ENCODE measurements at regions not wholly inside any gene's neighbourhood (a gene's known extent, or its start where the extent isn't known, plus 50 kb on each side); places are given as distances from the start of the nearest gene placed in this dataset.

GRCh38 chr12:4026020-4026358, 152.8 kb upstream of the PARP11 start:
- DNase-seq (ENCODE audit: low read depth in 2 of 2): no peak

DNA sequence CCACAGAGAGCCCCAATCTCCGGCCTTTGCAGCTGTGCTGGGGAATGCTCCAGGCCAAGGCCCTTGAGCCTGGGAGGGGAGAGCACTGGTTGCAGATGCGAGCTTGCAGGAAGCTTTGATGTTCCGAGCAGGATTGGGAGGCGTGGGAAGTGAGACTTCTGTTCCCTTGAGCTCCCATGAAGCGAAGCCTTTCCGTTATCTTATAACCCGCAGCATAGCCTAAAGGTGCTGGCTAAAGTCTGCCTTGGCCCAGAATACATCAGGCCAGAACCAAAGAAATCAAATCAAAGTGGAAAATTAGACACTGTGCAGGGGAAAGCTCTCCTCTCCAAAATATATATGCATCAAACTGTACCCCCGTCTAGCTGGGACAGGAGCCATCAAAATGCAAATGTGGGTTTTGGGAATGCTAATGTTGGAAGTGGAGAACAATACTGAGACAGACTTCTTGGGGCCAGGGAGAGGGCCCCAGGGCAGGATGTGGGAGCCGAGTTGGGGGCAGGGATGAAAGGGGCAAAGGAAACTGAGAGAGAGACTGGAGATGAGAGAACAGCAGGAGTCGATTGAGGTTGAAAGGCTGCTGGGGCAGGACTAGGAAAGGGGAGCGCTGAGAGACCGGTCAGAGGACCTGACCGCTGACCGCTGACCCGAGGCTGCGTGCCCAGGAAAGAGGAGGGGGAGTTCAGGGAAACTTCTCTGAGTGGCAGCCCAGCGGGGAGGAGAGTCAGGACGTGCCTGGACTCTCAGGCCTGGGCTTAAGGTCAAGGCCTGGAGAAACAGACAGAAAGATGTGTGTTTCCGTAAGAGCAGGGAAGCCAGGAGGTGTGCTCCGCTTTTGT, 152.2 kb upstream of the PARP11 start:
- no peak for DNase-seq (ENCODE audit: low read depth in 2 of 2)

DNA sequence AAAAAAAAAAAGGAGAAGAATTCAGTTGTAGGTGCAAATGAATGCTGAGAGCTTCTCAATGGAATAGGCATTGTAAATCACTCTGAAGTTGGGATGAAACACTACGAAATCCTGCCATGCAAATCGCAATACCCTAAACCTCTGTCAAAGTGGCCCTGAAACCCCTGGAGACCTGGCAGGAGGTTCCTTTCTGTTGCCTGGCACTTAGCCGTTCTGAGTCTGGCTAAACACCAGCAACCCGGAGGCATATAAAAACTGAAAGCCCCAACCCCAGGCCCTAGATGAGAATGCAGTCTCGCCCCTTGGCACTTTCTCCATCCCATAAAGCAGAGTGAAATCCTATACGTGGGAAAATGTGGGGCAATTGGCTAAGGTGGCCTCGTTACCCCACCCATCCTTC, 151.5 kb upstream of the PARP11 start:
- no peak for DNase-seq (ENCODE audit: low read depth in 2 of 2)

DNA sequence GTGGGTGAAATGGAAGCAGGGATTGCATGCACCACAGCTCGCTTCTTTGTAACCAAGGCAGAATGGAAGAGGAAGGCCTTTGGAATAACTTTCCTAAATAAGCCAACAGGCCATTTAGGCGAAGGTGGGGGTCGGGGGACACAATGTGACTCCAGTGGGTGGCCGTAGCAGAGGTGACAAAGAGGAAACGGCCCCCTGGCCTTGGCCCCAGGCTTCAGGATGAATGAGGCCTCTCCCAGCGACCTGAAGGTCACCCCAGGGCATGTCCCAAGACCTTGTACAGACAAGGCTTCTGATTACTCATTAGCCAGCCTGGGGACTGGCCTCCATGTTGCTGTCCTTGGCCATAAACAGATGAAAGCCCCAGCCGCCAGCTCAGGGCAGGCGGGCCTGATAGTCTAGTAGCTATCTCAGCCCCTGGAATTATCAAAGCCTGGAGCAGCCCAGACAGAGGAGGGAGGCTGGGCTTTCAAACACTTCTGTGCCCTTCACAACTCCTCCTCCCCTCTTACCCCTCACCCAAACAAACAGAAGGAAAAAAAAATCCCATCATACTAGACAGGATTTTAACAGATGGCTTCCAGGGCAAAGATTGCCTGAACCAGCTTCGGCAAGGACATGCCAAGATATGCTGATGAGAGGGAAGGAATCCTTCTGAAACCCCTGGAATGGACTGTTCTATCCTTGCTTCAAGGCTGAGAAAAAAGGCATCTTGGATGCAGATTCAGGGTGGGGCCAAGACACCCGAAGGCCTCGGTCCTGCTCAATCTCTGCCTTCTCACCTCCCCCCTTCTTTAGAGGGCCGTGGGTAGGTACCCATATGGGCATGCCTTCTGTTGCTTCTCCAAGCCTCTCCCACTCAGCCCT, 142.3 kb upstream of the PARP11 start:
- DNase-seq (ENCODE audit: low read depth in 2 of 2): no peak

DNA sequence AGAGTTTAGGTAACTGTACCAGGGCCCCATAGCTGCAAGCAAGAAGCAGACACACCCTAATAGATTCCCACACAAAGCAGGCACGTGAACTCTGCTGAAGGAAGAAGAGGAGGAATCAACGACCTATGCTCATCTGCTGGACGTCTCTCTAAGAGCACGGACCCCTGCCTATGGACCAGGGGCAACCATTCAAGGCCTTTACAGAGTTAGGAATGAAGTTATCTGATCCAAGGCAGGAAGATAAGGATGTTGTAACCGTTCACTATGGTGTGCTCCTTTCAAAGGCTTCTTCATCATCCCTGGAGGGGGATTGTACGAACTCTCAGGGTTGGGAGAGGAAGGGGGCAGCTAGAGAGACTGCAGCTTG, 141.6 kb upstream of the PARP11 start:
- DNase-seq (ENCODE audit: low read depth in 2 of 2): no peak

DNA sequence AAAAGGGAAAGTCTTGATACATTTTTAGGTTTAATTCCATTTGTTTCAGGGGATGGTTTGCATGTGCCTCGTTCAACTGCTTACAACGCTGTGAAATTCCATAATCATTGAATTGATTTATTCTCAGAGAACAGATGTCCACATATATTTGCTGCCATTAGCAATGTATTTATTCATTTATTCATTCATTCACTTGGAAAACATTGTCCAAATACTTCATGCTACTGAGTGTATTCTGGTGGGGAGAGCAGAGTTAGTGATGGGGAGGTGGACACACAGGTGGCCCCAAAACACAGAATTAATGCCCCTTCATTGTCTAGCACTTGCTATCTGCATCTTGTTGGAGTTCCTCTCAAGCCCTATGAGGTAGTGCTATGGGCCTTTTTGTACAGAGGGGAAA, 141.2 kb upstream of the PARP11 start:
- DNase-seq (ENCODE audit: low read depth in 2 of 2): no peak

DNA sequence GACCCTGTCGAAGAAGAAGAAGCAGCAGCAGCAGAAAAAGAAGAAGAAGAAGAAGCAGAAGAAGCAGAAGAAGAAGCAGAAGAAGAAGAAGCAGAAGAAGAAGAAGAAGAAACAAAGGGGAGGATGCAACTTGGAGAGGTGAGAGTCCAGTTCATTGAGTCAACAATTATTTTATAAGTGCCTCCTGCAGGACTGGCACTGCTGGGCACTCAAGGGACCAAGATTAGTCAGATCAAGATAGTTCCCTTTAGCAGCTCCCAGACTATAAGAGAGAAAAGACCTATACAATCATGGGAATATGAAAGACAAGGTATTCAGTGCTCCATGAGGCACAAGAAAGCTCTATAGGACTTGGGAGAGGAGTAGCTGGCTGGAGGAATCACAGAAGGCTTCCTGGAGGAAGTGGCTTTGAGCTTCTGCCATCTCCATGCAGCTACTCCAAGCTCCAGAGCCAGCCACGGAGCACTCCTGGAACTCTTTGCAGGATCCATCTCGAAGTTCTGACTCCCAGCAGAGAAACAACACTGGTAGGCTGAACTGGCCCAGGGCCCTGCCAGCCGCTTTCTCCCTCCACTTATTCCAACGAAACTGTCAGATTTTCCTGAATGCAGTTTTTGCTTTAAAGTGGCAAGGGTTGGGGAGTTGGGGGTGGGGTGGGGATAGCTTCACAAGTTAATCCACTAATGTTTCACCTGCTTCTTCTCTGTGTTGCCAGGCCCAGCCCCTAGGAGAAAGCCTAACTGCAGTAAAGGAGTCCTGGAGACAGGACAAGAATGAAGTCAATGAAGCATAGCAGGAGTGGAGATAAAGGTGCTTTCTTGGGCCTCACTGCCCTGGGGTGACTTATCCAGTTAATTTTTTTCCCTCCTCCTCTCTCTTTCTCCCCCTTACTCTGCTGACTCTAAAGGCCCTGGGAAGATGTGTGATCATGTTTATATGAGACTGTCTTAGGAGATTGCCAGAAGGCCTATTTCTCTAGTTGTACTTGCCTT, 140.1 kb upstream of the PARP11 start:
- no peak for DNase-seq (ENCODE audit: low read depth in 2 of 2)

GRCh38 chr12:4012073-4012472, 138.9 kb upstream of the PARP11 start:
- DNase-seq (ENCODE audit: low read depth in 2 of 2): no peak

DNA sequence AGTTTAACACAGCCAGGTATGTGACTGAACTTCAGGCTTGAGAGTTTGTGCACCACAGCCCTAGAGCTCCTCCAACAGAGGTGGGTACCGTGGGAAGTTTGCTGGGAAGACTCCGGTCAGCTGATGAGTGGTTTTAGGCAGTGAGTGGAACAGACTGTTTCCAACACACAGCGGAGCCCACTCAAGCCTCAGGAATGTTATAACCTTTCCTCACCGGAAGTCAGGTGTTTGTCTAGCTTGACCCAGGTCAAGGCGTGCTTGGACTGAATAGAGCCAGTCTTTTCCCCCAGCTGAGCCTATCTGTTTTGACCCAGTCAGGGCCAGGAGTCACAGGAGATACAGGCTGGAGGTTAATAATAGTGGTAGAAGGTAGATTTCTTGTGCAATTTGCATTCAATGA, 138.4 kb upstream of the PARP11 start:
- DNase-seq (ENCODE audit: low read depth in 2 of 2): no peak

GRCh38 chr12:4009979-4010704, 136.9 kb upstream of the PARP11 start:
- no peak for DNase-seq (ENCODE audit: low read depth in 2 of 2)

DNA sequence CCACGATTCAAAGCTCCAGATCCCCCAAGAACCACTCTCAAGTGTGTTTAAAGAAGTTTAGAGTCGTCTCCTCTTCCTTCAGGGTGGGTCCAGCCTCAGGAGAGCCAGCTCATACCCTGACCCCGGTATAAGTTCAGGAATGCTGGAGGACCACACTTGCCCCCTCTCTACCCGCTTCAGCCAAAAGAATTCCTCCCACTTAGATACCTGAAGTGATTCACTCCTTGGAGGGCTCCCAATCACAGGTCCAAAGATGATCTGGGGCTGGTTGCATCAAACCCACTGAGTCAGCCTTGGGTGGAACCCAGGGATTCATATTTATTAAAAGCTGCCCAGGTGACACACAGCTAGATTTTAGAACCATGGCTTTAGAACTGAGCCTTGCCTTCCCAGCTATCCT, 133.5 kb upstream of the PARP11 start:
- no peak for DNase-seq (ENCODE audit: low read depth in 2 of 2)

GRCh38 chr12:4005851-4006430, 132.7 kb upstream of the PARP11 start:
- no peak for DNase-seq (ENCODE audit: low read depth in 2 of 2)

GRCh38 chr12:4003576-4003975, 130.4 kb upstream of the PARP11 start:
- no peak for DNase-seq (ENCODE audit: low read depth in 2 of 2)

- DNase-seq (ENCODE audit: low read depth in 2 of 2): no peak
These were observed 129.4 kb upstream of the PARP11 start for GRCh38 chr12:4002601-4003000.

GRCh38 chr12:4001841-4002240, 128.6 kb upstream of the PARP11 start:
- DNase-seq (ENCODE audit: low read depth in 2 of 2): no peak

- DNase-seq (ENCODE audit: low read depth in 2 of 2): no peak
These were observed 127.8 kb upstream of the PARP11 start for GRCh38 chr12:4001031-4001430.

- no peak for DNase-seq (ENCODE audit: low read depth in 2 of 2)
These were observed 126.7 kb upstream of the PARP11 start for GRCh38 chr12:3999904-4000303.

- no peak for DNase-seq (ENCODE audit: low read depth in 2 of 2)
These were observed 126.0 kb upstream of the PARP11 start for GRCh38 chr12:3998968-3999792.

DNA sequence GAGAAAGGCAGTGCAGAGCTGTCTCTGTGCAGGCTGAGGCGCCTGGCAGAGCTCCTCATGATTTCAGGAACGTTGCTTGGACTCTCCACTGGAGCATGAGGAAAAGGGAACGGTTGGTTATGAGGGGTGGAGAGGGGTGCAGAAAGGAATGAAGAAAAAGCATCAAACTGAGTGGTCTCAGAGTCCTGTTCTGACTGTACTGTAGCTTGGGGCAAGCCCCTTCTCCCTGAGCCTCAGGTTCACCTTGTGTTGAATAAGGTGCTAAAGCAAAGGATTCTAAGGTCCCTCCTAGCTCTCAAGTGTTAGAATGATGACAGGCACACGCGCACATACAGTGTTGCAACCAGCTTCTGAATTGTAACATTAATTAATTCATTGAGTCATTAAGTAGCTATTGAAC, 125.2 kb upstream of the PARP11 start:
- DNase-seq (ENCODE audit: low read depth in 2 of 2): no peak

DNA sequence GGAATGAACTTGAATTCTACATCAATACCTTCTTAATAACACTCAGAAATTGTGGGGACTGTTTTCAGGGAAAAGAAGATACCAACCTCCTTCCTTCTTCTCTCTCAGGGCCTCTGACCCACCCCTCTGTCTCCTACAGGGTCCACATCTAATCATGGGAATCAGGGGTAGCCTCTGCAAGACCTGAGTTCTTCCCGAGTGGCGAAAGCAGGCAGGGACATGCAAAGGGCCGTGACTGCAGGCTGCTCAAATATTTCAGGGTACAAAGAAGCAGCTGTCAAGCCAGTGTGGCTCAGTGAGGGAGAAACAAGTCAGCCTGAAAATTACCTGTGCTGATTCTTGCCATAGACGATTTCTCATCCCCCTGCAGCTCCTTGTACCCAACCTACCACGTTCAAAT, 123.1 kb upstream of the PARP11 start:
- no peak for DNase-seq (ENCODE audit: low read depth in 2 of 2)
